ENCODE measurements at regions not wholly inside any gene's neighbourhood (a gene's known extent, or its start where the extent isn't known, plus 50 kb on each side); places are given as distances from the start of the nearest gene placed in this dataset.

- no peak for TF ChIP-seq CTCF (conservative IDR thresholded peaks at IDR 0.05)
- TF ChIP-seq ZFX (IDR thresholded peaks at IDR 0.05), result no peak
Observed at GRCh38 chr5:88553986-88554385, 285.3 kb upstream of the TMEM161B start.
